Dendritic cell treated with granulocyte-macrophage colony-stimulating factor and Interleukin-4, amounts not matched to agents 40 ng/mL and 50 ng/mL, for 4 days (primary cell): ENCODE measurements at regions not wholly inside any gene's neighbourhood (a gene's known extent, or its start where the extent isn't known, plus 50 kb on each side); places are given as distances from the start of the nearest gene placed in this dataset.
"Not testable (repeated sequence)": the region's sequence is repeated elsewhere in the genome, so short reads cannot be mapped to it uniquely, and the experiment has no call there.

Experiments
- H3K27ac Mint-ChIP-seq: one replicate; pipeline ENCODE4 v1.8.0; 2022; ENCODE audit warnings: mild to moderate bottlenecking, mixed read lengths
- H3K27me3 Mint-ChIP-seq: one replicate; pipeline ENCODE4 v1.8.0; 2022; ENCODE audit warnings: mild to moderate bottlenecking, mixed read lengths
- H3K36me3 Mint-ChIP-seq: one replicate; pipeline ENCODE4 v1.8.0; 2022; ENCODE audit warnings: low read depth, mixed read lengths
- H3K4me1 Mint-ChIP-seq: one replicate; pipeline ENCODE4 v1.8.0; 2022; ENCODE audit warnings: low read depth, mixed read lengths
- H3K4me3 Mint-ChIP-seq: one replicate; pipeline ENCODE4 v1.8.0; 2022; ENCODE audit warnings: mild to moderate bottlenecking, moderate library complexity, mixed read lengths
- H3K9me3 Mint-ChIP-seq: one replicate; pipeline ENCODE4 v1.8.0; 2022; ENCODE audit warnings: mixed read lengths
- intact Hi-C: fragments of 100-400 bp; cut with micrococcal nuclease; formaldehyde crosslinking; loops from one replicate; pipeline ENCODE4 v1.15.0; 2022

DNA sequence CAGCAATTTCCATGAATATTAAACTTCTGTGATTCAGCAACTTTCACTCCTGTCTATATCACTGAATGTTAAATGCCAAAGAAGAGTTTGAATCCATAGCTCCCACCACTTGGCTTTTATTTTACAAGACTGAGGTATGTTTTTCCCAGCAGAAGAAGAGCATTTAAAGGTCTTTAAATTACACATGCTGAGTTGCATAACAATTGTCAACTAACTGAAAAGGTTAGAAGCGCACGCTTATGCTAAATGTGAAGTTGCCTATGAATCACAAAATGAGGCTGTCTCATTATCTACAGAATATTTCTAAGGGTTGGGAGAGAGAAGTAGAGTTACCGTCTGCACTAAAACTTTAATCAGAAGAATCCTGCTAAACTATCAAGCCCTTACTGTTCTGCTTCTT lies 1086.3 kb downstream of the FAM181B start:
- no peaks in the 10 kb centered on the region for H3K9me3 Mint-ChIP-seq
- H3K27ac Mint-ChIP-seq, result no peak overlapping the region

GRCh38 chr11:81644239-81644840 lies 1089.3 kb downstream of the FAM181B start:
- H3K27ac Mint-ChIP-seq, result no peak overlapping the region
- H3K4me3 Mint-ChIP-seq, result no peak overlapping the region
- H3K9me3 Mint-ChIP-seq, result no peaks in the 10 kb centered on the region
- peaks cover 7% of the 10 kb centered on the region for H3K27me3 Mint-ChIP-seq
- intact Hi-C loops, result loop anchor here (1.0 to 10.0 kb wide), 2 partner anchors 880 to 1051 kb away; no protein-coding TSS in a partner anchor
- H3K4me1 Mint-ChIP-seq, result no peaks in the 10 kb centered on the region
- H3K36me3 Mint-ChIP-seq, result no peaks in the 10 kb centered on the region

More for the DNA sequence above, 1086.3 kb downstream of the FAM181B start:
- no peak overlapping the region for H3K4me3 Mint-ChIP-seq
- H3K27me3 Mint-ChIP-seq, result peaks cover 7% of the 10 kb centered on the region
- no peaks in the 10 kb centered on the region for H3K4me1 Mint-ChIP-seq
- H3K36me3 Mint-ChIP-seq, result no peaks in the 10 kb centered on the region
- intact Hi-C loops, result loop anchor here (10.0 kb wide), 1 partner anchor 877 kb away; no protein-coding TSS in a partner anchor

GRCh38 chr11:81634483-81634882 lies 1099.2 kb downstream of the FAM181B start:
- no peaks in the 10 kb centered on the region for H3K36me3 Mint-ChIP-seq
- intact Hi-C loops, result no loop called here
- no peaks in the 10 kb centered on the region for H3K9me3 Mint-ChIP-seq
- no peaks in the 10 kb centered on the region for H3K27me3 Mint-ChIP-seq
- H3K27ac Mint-ChIP-seq, result no peak overlapping the region
- H3K4me3 Mint-ChIP-seq, result no peak overlapping the region
- no peaks in the 10 kb centered on the region for H3K4me1 Mint-ChIP-seq

- H3K4me1 Mint-ChIP-seq, result no peaks in the 10 kb centered on the region
- no peaks in the 10 kb centered on the region for H3K27me3 Mint-ChIP-seq
- no peaks in the 10 kb centered on the region for H3K9me3 Mint-ChIP-seq
- H3K27ac Mint-ChIP-seq, result no peak overlapping the region
- no peak overlapping the region for H3K4me3 Mint-ChIP-seq
- intact Hi-C loops, result no loop called here
- H3K36me3 Mint-ChIP-seq, result no peaks in the 10 kb centered on the region
These were observed 1131.2 kb downstream of the FAM181B start for GRCh38 chr11:81602508-81602907.

DNA sequence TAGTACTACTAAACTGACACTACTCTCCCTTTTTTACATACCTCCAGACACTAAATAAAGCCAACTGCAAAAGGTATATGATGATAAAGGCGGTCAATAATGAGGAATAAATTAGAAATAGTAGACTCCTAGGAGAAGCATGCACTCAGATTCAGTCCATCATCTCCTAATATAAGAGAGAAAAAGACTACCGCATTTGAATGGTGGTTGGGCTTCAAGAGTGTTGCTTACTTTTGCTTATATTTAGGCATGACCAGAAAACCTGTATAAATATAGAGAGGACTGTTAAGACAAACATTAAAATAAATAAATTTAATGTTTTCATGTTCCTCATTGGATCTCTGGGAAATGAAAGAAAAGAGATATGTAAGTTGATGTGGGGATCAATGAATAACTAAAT lies 1137.0 kb downstream of the FAM181B start:
- H3K27ac Mint-ChIP-seq, result no peak overlapping the region
- H3K27me3 Mint-ChIP-seq, result no peaks in the 10 kb centered on the region
- no peaks in the 10 kb centered on the region for H3K9me3 Mint-ChIP-seq
- no peaks in the 10 kb centered on the region for H3K4me1 Mint-ChIP-seq
- intact Hi-C loops, result no loop called here
- H3K4me3 Mint-ChIP-seq, result no peak overlapping the region
- no peaks in the 10 kb centered on the region for H3K36me3 Mint-ChIP-seq

GRCh38 chr11:81585390-81585933 lies 1148.2 kb downstream of the FAM181B start:
- no peak overlapping the region for H3K4me3 Mint-ChIP-seq
- intact Hi-C loops, result no loop called here
- H3K36me3 Mint-ChIP-seq, result no peaks in the 10 kb centered on the region
- no peaks in the 10 kb centered on the region for H3K9me3 Mint-ChIP-seq
- H3K27me3 Mint-ChIP-seq, result no peaks in the 10 kb centered on the region
- H3K27ac Mint-ChIP-seq, result no peak overlapping the region
- H3K4me1 Mint-ChIP-seq, result no peaks in the 10 kb centered on the region

DNA sequence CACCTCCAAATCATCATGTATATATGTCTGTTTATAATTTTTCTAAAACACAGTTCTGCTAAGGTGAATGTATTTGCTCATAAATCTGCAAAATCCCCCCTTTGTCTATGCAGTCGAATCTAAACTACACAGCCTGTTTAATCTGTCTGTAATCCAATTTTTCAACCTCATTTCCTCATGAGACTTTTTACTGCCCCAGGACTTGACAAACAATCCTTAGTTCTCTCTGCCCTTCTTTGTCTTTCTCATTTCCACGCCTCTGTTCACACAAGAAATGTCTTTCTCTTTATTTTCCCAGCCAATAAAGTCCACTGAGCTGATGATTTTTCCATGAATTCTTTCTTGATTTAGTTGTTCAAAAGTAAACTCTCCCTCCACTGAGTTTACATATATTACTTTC lies 1154.3 kb downstream of the FAM181B start:
- intact Hi-C loops, result no loop called here
- H3K4me3 Mint-ChIP-seq, result no peak overlapping the region
- no peaks in the 10 kb centered on the region for H3K27me3 Mint-ChIP-seq
- no peaks in the 10 kb centered on the region for H3K4me1 Mint-ChIP-seq
- H3K9me3 Mint-ChIP-seq, result no peaks in the 10 kb centered on the region
- no peaks in the 10 kb centered on the region for H3K36me3 Mint-ChIP-seq
- no peak overlapping the region for H3K27ac Mint-ChIP-seq

GRCh38 chr11:81578571-81578970 lies 1155.1 kb downstream of the FAM181B start:
- intact Hi-C loops, result no loop called here
- no peaks in the 10 kb centered on the region for H3K27me3 Mint-ChIP-seq
- no peaks in the 10 kb centered on the region for H3K36me3 Mint-ChIP-seq
- H3K27ac Mint-ChIP-seq, result no peak overlapping the region
- H3K4me1 Mint-ChIP-seq, result no peaks in the 10 kb centered on the region
- no peaks in the 10 kb centered on the region for H3K9me3 Mint-ChIP-seq
- H3K4me3 Mint-ChIP-seq, result no peak overlapping the region

DNA sequence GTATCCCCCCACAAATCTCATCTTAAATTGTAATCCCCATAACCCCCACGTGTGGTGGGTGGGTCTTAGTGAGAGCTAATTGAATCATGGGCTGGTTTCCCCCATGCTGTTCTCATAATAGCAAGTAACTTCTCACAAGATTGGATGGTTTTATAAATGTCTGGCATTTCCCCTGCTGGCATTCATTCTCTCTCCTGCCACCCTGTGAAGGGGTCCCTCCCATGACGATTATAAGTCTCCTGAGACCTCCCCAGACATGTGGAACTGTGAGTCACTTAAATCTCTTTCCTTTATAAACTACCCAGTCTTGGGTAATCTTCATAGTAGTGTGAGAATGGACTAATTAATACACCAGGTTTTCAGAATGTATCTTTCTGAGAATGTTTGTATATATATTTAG lies 1159.4 kb downstream of the FAM181B start:
- H3K36me3 Mint-ChIP-seq, result no peaks in the 10 kb centered on the region
- no peak overlapping the region for H3K4me3 Mint-ChIP-seq
- H3K27me3 Mint-ChIP-seq, result no peaks in the 10 kb centered on the region
- no peak overlapping the region for H3K27ac Mint-ChIP-seq
- intact Hi-C loops, result no loop called here
- H3K4me1 Mint-ChIP-seq, result no peaks in the 10 kb centered on the region
- H3K9me3 Mint-ChIP-seq, result no peaks in the 10 kb centered on the region

- Mint-ChIP-seq H3K4me3 (no peak overlapping the region), H3K36me3 (no peaks in the 10 kb centered on the region), H3K27me3 (no peaks in the 10 kb centered on the region), H3K9me3 (no peaks in the 10 kb centered on the region), H3K27ac (no peak overlapping the region), H3K4me1 (no peaks in the 10 kb centered on the region)
- intact Hi-C loops, result no loop called here
These were observed 1160.3 kb downstream of the FAM181B start for GRCh38 chr11:81573367-81573766.

GRCh38 chr11:81570669-81571068 lies 1163.0 kb downstream of the FAM181B start:
- Mint-ChIP-seq H3K4me3 (no peak overlapping the region), H3K27me3 (no peaks in the 10 kb centered on the region), H3K4me1 (no peaks in the 10 kb centered on the region), H3K27ac (no peak overlapping the region), H3K9me3 (peaks cover 2% of the 10 kb centered on the region), H3K36me3 (no peaks in the 10 kb centered on the region)
- intact Hi-C loops, result no loop called here

GRCh38 chr11:81569999-81570398 lies 1163.7 kb downstream of the FAM181B start:
- Mint-ChIP-seq H3K4me3 (no peak overlapping the region), H3K27me3 (no peaks in the 10 kb centered on the region), H3K4me1 (no peaks in the 10 kb centered on the region), H3K27ac (no peak overlapping the region), H3K9me3 (peaks cover 9% of the 10 kb centered on the region), H3K36me3 (no peaks in the 10 kb centered on the region)
- intact Hi-C loops, result no loop called here

DNA sequence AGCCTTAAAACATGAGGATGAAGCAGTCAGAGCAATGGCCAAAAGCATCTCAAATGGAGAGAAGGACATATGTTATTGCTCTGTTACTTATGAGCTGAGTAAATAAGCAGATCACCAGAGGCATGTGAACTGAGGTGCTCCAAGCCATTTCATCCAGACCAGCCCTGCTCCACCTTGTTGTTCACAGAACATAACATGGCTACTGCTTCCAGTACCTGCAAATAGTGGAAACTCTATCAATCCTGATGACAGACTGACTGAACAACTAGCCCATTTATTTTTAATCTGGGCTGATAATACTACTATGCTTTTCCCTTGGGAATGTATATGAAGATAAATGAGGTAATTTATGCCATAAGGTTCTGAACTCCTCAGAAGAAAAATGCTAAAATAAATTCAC lies 1164.7 kb downstream of the FAM181B start:
- H3K27ac Mint-ChIP-seq, result no peak overlapping the region
- H3K36me3 Mint-ChIP-seq, result no peaks in the 10 kb centered on the region
- no peaks in the 10 kb centered on the region for H3K27me3 Mint-ChIP-seq
- no peaks in the 10 kb centered on the region for H3K4me1 Mint-ChIP-seq
- peaks cover 10% of the 10 kb centered on the region for H3K9me3 Mint-ChIP-seq
- intact Hi-C loops, result no loop called here
- no peak overlapping the region for H3K4me3 Mint-ChIP-seq

GRCh38 chr11:81548123-81548522 lies 1185.5 kb downstream of the FAM181B start:
- Mint-ChIP-seq H3K9me3 (no peaks in the 10 kb centered on the region), H3K27me3 (no peaks in the 10 kb centered on the region), H3K27ac (no peak overlapping the region), H3K36me3 (no peaks in the 10 kb centered on the region), H3K4me1 (no peaks in the 10 kb centered on the region), H3K4me3 (no peak overlapping the region)
- intact Hi-C loops, result no loop called here

- H3K4me1 Mint-ChIP-seq, H3K4me3 Mint-ChIP-seq, H3K27ac Mint-ChIP-seq, intact Hi-C loops, H3K27me3 Mint-ChIP-seq, H3K36me3 Mint-ChIP-seq: not testable (repeated sequence)
- H3K9me3 Mint-ChIP-seq, result peaks cover 25% of the 10 kb centered on the region
These were observed 1193.9 kb downstream of the FAM181B start for GRCh38 chr11:81539806-81540205.
